ENCODE measurements at regions not wholly inside any gene's neighbourhood (a gene's known extent, or its start where the extent isn't known, plus 50 kb on each side); places are given as distances from the start of the nearest gene placed in this dataset.

- TF ChIP-seq CTCF (IDR thresholded peaks at IDR 0.05): no peak
- no peak for TF ChIP-seq POLR2A (IDR thresholded peaks at IDR 0.05)
- no peak for TF ChIP-seq POLR2AphosphoS5 (IDR thresholded peaks at IDR 0.05)
Measured at GRCh38 chr3:159922193-159922840, 66.3 kb upstream of the IL12A start.
